HG03066 (cell line): ENCODE measurements at regions not wholly inside any gene's neighbourhood (a gene's known extent, or its start where the extent isn't known, plus 50 kb on each side); places are given as distances from the start of the nearest gene placed in this dataset.

Experiments
- ATAC-seq: cut with Tn5 transposase; IDR thresholded peaks from one replicate; pipeline ENCODE4 v1.9.1; 2021; ENCODE audit warnings: low read depth; ENCODE audit not compliant: unreplicated experiment

GRCh38 chr1:163709636-163710035 lies 387.9 kb downstream of the NUF2 start:
- no peak for ATAC-seq

DNA sequence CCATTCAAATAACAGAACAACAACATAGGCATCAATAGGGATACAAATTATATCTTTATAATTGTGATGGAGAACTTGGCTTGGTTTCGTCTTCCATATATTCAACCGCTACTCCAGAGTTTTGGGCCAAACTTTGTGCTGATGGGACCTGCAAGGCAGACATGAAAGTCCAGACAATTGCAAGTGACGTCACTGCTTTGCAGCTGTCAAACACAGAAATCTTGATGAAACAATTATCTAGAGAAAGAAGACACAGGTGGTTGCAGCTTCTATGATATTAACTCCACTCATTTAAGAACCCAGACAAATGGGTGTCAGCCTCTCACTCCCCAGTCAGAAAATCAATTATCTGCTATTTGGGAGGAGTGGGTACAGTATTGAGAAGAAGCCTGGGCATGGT lies 390.6 kb downstream of the NUF2 start:
- ATAC-seq: no peak

DNA sequence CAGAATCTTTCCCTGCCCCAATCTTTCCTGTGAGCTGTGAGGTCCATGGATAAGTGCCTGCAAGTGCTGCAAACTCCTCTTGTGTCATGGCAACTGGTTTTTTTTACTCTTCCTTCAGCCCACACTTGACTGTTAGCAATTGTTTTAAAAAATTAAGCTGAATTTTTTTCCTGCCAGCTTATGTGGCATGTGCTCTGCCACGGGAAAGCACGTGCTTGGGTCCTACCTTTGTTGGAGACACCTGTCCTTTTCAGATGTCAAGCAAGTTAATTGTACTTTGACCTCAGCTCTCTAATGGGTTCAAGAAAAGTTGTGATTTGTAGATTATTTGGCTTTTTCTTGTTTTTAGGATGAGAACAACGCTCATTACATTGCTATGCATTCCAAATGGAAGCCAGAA lies 398.5 kb downstream of the NUF2 start:
- no peak for ATAC-seq

GRCh38 chr1:163725551-163725950 lies 403.8 kb downstream of the NUF2 start:
- no peak for ATAC-seq

DNA sequence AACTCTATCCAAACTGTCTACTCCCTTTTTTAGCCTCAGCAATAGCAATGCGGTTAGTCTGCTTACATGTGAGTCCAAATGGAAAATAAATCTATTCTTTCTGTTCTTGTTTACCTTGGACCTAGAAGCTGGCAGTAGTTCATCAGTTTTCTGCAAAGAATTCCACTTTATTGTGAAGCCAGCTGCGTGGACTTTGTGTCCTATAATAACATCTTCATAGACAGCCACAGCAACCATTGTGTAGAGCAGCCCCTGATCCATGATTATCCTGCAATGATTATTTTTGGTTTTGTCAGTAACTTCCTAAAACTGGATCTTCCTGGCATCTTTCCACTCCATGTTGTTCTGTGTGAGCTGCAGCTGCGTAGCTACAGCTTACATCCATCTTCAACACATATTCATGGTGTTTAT lies 408.7 kb downstream of the NUF2 start:
- ATAC-seq: no peak

GRCh38 chr1:163737261-163737660 lies 415.5 kb downstream of the NUF2 start:
- ATAC-seq: no peak

DNA sequence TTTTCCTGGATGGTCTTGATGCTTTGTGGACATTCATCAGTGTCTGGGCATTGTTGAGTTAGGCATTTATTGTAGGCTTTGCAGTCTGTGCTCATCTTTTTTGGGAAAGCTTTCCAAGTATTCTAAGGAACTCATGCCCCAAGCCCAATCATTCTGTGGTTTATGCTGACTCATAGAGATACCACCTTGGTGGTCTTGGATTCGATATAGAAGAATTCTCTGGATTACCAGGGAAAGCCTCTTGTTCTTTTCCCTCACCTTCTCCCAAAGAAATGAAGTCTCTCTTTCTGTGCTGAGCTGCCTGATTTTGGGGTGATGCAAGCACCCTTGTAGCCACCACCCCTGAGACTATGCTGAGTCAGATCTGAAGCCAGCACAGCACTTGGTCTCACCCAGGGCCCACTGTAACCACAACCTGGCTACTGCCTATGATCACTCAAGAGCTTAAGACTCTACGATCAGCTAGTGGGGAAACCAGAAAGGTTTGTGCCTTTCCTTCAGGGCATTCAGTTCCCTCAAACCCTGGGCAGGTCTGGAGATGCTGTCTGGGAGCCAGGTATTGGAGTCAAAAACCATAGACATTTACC lies 422.6 kb downstream of the NUF2 start:
- no peak for ATAC-seq

- no peak for ATAC-seq
These were observed 423.4 kb downstream of the NUF2 start for GRCh38 chr1:163745204-163745603.

DNA sequence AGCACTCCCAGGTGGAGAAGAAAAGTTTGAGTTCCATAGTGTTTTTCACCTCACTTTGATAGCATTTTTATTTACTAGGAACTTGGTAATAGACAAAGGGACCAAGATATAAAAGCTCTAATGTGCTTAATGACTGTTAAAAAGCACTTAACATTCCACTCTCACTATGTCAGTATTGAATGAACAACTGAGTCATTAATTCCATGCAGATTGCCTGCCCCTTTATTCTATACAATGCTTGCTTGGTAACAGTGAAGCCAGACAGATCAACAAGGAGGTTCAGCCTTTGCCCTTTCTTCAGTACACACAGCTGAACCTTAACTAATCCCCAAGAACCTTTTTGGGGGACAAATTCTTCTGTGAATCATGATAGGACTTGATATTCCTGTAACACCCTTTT lies 425.5 kb downstream of the NUF2 start:
- ATAC-seq: no peak

- no peak for ATAC-seq
These were observed 426.1 kb downstream of the NUF2 start for GRCh38 chr1:163747855-163748254.

DNA sequence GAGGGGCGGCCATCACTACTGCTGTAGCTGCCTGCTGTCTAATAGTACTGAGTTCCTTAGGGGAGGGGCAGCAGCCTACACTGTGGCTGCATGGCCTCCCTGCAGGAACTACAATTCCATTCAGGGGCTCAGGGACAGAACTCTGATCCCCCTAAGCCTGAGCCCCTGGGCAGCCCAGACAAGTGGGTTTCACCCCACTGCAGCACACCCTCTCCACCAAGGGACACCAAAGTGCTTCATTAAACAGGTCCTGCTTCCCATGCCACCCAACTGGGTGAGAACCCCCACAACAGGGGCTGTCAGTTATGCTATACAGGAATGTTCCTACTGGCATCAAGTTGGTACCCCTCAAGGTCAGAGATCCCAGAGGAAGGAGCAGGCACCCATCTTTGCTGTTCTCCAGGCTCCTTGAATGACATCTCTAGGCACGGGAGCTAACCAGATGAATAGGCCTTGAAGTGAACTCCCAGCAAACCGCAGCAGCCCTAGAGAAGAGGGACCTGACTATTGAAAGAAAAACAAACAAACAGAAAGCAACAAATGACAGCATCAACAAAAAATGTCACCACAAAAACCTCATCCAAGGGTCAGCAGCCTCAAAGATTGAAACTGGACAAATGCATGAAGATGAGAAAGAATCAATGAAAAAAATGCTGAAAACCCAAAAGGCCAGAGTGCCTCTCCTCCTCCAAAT lies 437.4 kb downstream of the NUF2 start:
- no peak for ATAC-seq

DNA sequence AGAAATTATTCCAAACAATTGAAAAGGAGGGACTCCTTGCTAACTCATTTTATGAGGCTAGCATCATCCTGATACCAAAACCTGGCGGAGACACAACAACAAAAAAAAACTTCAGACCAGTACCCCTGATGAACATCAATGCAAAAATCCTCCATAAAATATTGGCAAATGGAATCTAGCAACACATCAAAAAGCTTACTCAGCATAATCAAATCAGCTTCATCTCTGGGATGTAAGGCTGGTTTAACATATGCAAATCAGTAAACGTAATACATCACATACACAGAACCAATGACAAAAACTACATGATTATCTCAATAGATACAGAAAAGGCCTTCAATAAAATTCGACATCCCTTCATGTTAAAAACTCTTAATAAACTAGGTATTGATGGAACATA lies 440.1 kb downstream of the NUF2 start:
- ATAC-seq: no peak

DNA sequence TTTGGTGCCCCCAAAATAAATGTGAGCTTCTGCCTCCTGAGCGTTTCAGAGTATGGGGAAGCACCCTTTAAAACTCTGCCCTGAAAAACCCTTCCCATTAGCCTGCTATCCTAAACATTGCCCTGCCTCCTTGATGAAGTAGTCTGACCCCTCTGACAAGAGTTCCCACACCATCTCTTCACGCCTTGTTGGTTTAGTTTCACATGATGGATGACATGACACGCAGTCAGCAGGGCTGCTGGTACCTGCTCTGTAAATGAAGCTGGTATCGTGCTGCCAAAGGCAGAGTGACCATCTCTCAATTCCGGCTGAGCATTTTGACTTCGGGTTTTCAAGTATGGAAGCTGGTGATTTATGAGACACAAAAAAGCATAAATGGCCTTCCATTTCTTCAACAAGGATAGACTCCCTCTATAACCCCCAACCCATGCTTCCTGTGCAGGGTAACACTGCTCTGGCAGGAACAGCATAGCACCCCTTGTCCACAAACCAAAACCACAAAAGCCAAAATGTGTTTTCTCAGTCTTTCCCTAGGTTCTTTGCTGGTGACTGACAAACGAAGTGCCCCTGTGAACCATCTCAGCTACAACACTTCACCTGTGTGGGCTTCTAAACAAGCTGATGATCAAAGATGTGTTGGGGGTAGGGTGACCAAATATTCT lies 444.6 kb downstream of the NUF2 start:
- no peak for ATAC-seq

DNA sequence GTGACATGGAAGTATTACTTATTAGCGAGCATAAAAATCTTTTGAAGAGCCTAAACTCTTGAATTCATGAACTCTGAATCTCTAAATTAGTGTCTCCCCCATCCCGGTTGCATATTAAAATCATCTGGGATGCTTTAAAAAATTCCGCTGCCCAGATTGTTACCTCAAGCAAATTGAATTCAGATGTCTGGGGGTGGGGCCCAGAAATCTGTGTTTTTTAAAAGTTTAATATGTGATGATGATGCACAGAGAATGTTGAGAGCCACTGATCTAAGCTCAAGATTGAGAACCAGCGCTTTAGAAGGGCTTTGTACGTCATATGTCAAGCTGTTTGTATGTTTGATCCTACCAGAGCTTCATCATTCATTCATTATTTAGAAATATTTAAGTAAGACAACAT lies 446.8 kb downstream of the NUF2 start:
- no peak for ATAC-seq

- ATAC-seq: no peak
These were observed 448.5 kb downstream of the NUF2 start for GRCh38 chr1:163770265-163770664.

- no peak for ATAC-seq
These were observed 449.9 kb downstream of the NUF2 start for GRCh38 chr1:163771637-163772036.

- no peak for ATAC-seq
These were observed 450.5 kb downstream of the NUF2 start for GRCh38 chr1:163772246-163772645.

DNA sequence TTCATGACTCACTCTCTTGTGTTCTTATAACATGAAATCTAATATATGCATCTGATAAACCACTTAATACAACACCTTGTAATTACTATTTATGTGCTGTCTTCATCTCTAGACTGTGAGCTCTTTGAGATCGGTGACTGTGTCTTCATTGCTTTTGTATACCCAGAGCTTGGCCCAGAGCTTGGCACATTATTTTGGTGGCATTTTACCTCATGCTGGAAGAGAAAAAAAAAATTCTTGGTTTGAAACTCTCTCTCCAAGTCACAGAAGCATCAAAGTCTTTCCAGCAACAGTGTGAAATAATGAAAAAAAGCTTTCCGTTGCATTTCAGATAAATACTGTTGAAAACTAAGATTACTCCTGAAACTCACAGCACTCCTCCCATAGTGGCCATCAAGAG lies 451.6 kb downstream of the NUF2 start:
- ATAC-seq: no peak

- no peak for ATAC-seq
These were observed 452.7 kb downstream of the NUF2 start for GRCh38 chr1:163774401-163774945.

GRCh38 chr1:163774978-163775620 lies 453.3 kb downstream of the NUF2 start:
- no peak for ATAC-seq

GRCh38 chr1:163777205-163777604 lies 455.5 kb downstream of the NUF2 start:
- no peak for ATAC-seq
